ENCODE measurements at regions not wholly inside any gene's neighbourhood (a gene's known extent, or its start where the extent isn't known, plus 50 kb on each side); places are given as distances from the start of the nearest gene placed in this dataset.

DNA sequence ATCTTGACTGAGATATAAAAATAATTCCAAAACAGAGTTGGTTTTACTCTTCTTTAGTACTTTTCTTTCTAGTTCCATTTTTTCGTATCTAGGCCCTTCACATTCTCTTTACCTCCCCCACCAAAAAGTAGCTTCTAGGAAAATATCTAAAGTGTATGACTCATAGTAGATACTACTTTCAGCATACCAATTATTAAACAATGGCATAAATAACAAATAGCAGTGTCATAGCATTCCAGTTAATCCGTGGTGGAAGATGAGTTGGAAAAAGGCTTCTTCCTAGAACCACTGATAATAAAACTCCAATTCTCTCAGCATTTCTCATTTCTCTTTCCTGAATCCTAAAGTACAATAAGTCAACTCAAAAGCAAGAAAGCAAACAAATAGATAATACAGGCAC lies 859.0 kb upstream of the B3GALT2 start:
- ATAC-seq (no peak), DNase-seq (no peak)
- WGBS, result 61% methylated on average over 2 of the region's 2 CpGs
- intact Hi-C loops (cut with DNase I), result no loop called here
- Histone ChIP-seq H3K27me3 (ENCODE audit: control insufficient read depth, insufficient read depth) (no peaks in the 10 kb centered on the region), H3K4me1 (ENCODE audit: control insufficient read depth, insufficient read depth, low read length) (no peaks in the 10 kb centered on the region), H3K9me3 (ENCODE audit: control insufficient read depth, low read length) (no peaks in the 10 kb centered on the region), H3K27ac (ENCODE audit: low read length) (no peak overlapping the region), H3K4me3 (ENCODE audit: low read length) (no peak overlapping the region)

GRCh38 chr1:194044892-194045291 lies 858.5 kb upstream of the B3GALT2 start:
- H3K4me1 ChIP-seq (ENCODE audit: control insufficient read depth, insufficient read depth, low read length), result no peaks in the 10 kb centered on the region
- no peak overlapping the region for H3K27ac ChIP-seq (ENCODE audit: low read length)
- intact Hi-C loops (cut with DNase I), result no loop called here
- no peaks in the 10 kb centered on the region for H3K27me3 ChIP-seq (ENCODE audit: control insufficient read depth, insufficient read depth)
- no peak overlapping the region for H3K4me3 ChIP-seq (ENCODE audit: low read length)
- 82% methylated on average over 1 of the region's 1 CpG for WGBS
- H3K9me3 ChIP-seq (ENCODE audit: control insufficient read depth, low read length), result no peaks in the 10 kb centered on the region
- no peak for ATAC-seq
- no peak for DNase-seq

DNA sequence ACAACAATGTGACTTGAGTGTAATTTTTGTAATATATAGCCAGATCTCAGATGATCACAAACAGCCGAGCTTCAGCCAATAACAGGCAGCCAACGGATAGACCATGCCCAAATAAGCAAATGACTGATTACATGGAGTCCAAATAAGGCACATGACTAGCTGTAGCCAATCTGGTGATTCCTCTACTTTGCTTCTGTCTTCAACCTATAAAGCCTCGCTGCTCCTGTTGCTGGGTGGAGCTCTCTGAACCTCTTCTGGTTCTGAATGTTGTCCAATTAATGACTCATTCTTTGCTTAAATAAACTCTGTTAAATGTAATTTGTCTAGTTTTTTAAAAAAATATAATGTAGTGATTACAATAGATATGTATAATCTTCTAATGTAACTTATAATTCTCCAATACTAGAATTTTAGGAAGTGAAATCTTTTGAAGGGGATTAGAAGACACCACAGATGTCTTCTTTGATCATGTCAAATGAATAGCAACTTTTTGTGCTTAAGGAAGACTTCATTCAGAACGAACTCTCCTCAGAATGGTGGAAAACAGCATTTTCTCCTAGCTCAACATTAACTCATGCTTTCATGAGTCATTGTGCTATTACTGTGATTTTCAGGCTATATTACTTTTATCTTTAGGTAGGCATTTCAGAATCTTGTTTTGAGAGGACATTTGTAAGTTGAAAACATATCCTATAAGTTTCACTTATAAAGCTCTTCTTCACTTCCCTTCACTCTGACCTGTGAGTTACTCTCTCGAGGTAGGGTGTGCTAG lies 857.8 kb upstream of the B3GALT2 start:
- intact Hi-C loops (cut with DNase I), result no loop called here
- Histone ChIP-seq H3K9me3 (ENCODE audit: control insufficient read depth, low read length) (no peaks in the 10 kb centered on the region), H3K27me3 (ENCODE audit: control insufficient read depth, insufficient read depth) (no peaks in the 10 kb centered on the region), H3K4me1 (ENCODE audit: control insufficient read depth, insufficient read depth, low read length) (no peaks in the 10 kb centered on the region), H3K4me3 (ENCODE audit: low read length) (no peak overlapping the region), H3K27ac (ENCODE audit: low read length) (no peak overlapping the region)
- ATAC-seq, result no peak
- DNase-seq, result no peak
- 66% methylated on average over 5 of the region's 5 CpGs for WGBS

DNA sequence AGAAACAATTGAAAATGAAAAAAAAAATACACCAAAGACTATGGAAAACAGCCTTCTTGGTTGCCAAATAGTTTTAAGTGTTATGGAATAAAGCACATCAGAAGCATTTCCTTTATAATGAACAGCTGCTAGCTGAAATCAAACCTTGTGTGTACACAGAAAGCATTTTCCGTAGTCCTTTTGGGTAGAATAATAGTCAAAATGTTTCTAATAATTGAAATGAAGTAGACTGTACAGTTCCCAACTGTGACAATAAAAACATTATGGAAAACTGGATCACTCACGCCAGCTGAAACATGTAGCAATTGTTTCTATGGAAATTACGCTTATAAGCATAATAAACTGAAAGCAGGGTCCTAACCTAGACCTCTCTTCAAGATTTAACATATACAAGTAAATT lies 856.3 kb upstream of the B3GALT2 start:
- Histone ChIP-seq H3K4me1 (ENCODE audit: control insufficient read depth, insufficient read depth, low read length) (no peaks in the 10 kb centered on the region), H3K9me3 (ENCODE audit: control insufficient read depth, low read length) (no peaks in the 10 kb centered on the region), H3K4me3 (ENCODE audit: low read length) (no peak overlapping the region), H3K27me3 (ENCODE audit: control insufficient read depth, insufficient read depth) (no peaks in the 10 kb centered on the region), H3K27ac (ENCODE audit: low read length) (no peak overlapping the region)
- no peak for ATAC-seq
- DNase-seq, result no peak
- intact Hi-C loops (cut with DNase I), result no loop called here
- 82% methylated on average over 3 of the region's 3 CpGs for WGBS

- Histone ChIP-seq H3K27ac (ENCODE audit: low read length) (no peak overlapping the region), H3K27me3 (ENCODE audit: control insufficient read depth, insufficient read depth) (no peaks in the 10 kb centered on the region), H3K4me1 (ENCODE audit: control insufficient read depth, insufficient read depth, low read length) (no peaks in the 10 kb centered on the region), H3K9me3 (ENCODE audit: control insufficient read depth, low read length) (no peaks in the 10 kb centered on the region), H3K4me3 (ENCODE audit: low read length) (no peak overlapping the region)
- ATAC-seq (no peak), DNase-seq (no peak)
- intact Hi-C loops (cut with DNase I), result no loop called here
- 68% methylated on average over 1 of the region's 1 CpG for WGBS
Observed at GRCh38 chr1:194040496-194040895, 854.1 kb upstream of the B3GALT2 start.

- Histone ChIP-seq H3K27me3 (ENCODE audit: control insufficient read depth, insufficient read depth) (no peaks in the 10 kb centered on the region), H3K4me1 (ENCODE audit: control insufficient read depth, insufficient read depth, low read length) (no peaks in the 10 kb centered on the region), H3K9me3 (ENCODE audit: control insufficient read depth, low read length) (no peaks in the 10 kb centered on the region), H3K4me3 (ENCODE audit: low read length) (no peak overlapping the region), H3K27ac (ENCODE audit: low read length) (no peak overlapping the region)
- DNase-seq (no peak), ATAC-seq (no peak)
- 74% methylated on average over 1 of the region's 1 CpG for WGBS
- intact Hi-C loops (cut with DNase I), result no loop called here
Observed at GRCh38 chr1:194039578-194039977, 853.2 kb upstream of the B3GALT2 start.

DNA sequence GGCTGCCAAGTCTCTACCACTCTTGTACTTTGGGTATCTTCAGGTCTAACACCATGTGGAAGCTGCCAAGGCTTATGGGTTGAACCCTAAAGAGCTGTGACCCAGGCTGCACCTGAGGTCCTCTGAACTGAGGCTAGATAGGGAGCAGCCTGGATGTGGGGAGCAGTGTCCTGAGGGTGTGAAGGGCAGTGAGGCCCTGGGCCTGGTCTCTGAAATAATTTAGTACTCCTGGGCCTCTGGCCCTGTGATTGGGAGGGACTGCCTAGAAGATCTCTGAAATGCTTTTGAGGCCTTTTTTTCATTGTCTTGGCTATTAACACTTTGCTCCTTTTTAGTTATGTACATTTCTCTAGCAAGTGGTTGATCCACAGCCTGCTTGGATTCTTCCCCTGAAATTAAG lies 847.2 kb upstream of the B3GALT2 start:
- Histone ChIP-seq H3K27me3 (ENCODE audit: control insufficient read depth, insufficient read depth) (no peaks in the 10 kb centered on the region), H3K4me1 (ENCODE audit: control insufficient read depth, insufficient read depth, low read length) (no peaks in the 10 kb centered on the region), H3K9me3 (ENCODE audit: control insufficient read depth, low read length) (peaks cover 7% of the 10 kb centered on the region), H3K27ac (ENCODE audit: low read length) (no peak overlapping the region), H3K4me3 (ENCODE audit: low read length) (no peak overlapping the region)
- DNase-seq, result no peak
- intact Hi-C loops (cut with DNase I), result no loop called here
- no peak for ATAC-seq

GRCh38 chr1:194028002-194028401 lies 841.6 kb upstream of the B3GALT2 start:
- H3K27ac ChIP-seq (ENCODE audit: low read length), result no peak overlapping the region
- no peak for ATAC-seq
- no peaks in the 10 kb centered on the region for H3K27me3 ChIP-seq (ENCODE audit: control insufficient read depth, insufficient read depth)
- DNase-seq, result no peak
- peaks cover 1% of the 10 kb centered on the region for H3K9me3 ChIP-seq (ENCODE audit: control insufficient read depth, low read length)
- 25% methylated on average over 1 of the region's 1 CpG for WGBS
- intact Hi-C loops (cut with DNase I), result no loop called here
- no peaks in the 10 kb centered on the region for H3K4me1 ChIP-seq (ENCODE audit: control insufficient read depth, insufficient read depth, low read length)
- no peak overlapping the region for H3K4me3 ChIP-seq (ENCODE audit: low read length)

DNA sequence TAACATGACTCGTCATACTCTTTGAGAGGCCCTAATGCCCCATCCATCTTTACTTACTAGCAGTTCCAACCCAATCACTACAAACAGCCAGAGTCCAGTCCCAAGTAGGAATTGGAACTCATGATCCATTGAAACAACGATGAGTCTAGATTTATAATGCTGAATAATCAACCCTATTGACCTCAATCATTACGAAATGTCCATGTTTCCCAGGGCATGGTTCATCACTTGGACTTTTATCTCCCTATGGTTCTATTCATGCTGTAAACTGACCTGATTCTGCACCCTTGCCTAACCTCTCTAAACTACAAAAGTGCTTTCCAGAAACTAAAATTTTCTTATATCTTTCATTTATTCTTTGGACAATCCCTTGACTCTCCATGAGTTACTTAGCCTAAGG lies 840.0 kb upstream of the B3GALT2 start:
- 93% methylated on average over 3 of the region's 3 CpGs for WGBS
- Histone ChIP-seq H3K27ac (ENCODE audit: low read length) (no peak overlapping the region), H3K4me1 (ENCODE audit: control insufficient read depth, insufficient read depth, low read length) (no peaks in the 10 kb centered on the region), H3K27me3 (ENCODE audit: control insufficient read depth, insufficient read depth) (no peaks in the 10 kb centered on the region), H3K4me3 (ENCODE audit: low read length) (no peak overlapping the region), H3K9me3 (ENCODE audit: control insufficient read depth, low read length) (peaks cover 1% of the 10 kb centered on the region)
- DNase-seq (no peak), ATAC-seq (no peak)
- intact Hi-C loops (cut with DNase I), result no loop called here

- Histone ChIP-seq H3K4me1 (ENCODE audit: control insufficient read depth, insufficient read depth, low read length) (no peaks in the 10 kb centered on the region), H3K4me3 (ENCODE audit: low read length) (no peak overlapping the region), H3K9me3 (ENCODE audit: control insufficient read depth, low read length) (peaks cover 1% of the 10 kb centered on the region), H3K27me3 (ENCODE audit: control insufficient read depth, insufficient read depth) (no peaks in the 10 kb centered on the region), H3K27ac (ENCODE audit: low read length) (no peak overlapping the region)
- DNase-seq, result no peak
- 13% methylated on average over 2 of the region's 2 CpGs for WGBS
- peak in 1 of 2 donors; percentile 40 for ATAC-seq
- intact Hi-C loops (cut with DNase I), result no loop called here
Observed at GRCh38 chr1:194024659-194025058, 838.2 kb upstream of the B3GALT2 start.

- ATAC-seq, result no peak
- intact Hi-C loops (cut with DNase I), result no loop called here
- no peaks in the 10 kb centered on the region for H3K27me3 ChIP-seq (ENCODE audit: control insufficient read depth, insufficient read depth)
- H3K4me1 ChIP-seq (ENCODE audit: control insufficient read depth, insufficient read depth, low read length), result no peaks in the 10 kb centered on the region
- 52% methylated on average over 2 of the region's 2 CpGs for WGBS
- H3K9me3 ChIP-seq (ENCODE audit: control insufficient read depth, low read length), result no peaks in the 10 kb centered on the region
- DNase-seq, result no peak
- H3K4me3 ChIP-seq (ENCODE audit: low read length), result no peak overlapping the region
- H3K27ac ChIP-seq (ENCODE audit: low read length), result no peak overlapping the region
Observed at GRCh38 chr1:194014014-194014413, 827.6 kb upstream of the B3GALT2 start.

GRCh38 chr1:194013561-194013960 lies 827.1 kb upstream of the B3GALT2 start:
- ATAC-seq (no peak), DNase-seq (no peak)
- intact Hi-C loops (cut with DNase I), result no loop called here
- WGBS, result 79% methylated on average over 2 of the region's 2 CpGs
- Histone ChIP-seq H3K4me3 (ENCODE audit: low read length) (no peak overlapping the region), H3K4me1 (ENCODE audit: control insufficient read depth, insufficient read depth, low read length) (no peaks in the 10 kb centered on the region), H3K9me3 (ENCODE audit: control insufficient read depth, low read length) (no peaks in the 10 kb centered on the region), H3K27ac (ENCODE audit: low read length) (no peak overlapping the region), H3K27me3 (ENCODE audit: control insufficient read depth, insufficient read depth) (no peaks in the 10 kb centered on the region)
